ENCODE measurements at regions not wholly inside any gene's neighbourhood (a gene's known extent, or its start where the extent isn't known, plus 50 kb on each side); places are given as distances from the start of the nearest gene placed in this dataset.
A peak's percentile ranks its signal among the peaks of the same experiment; 100 is the strongest.

- TF ChIP-seq CTCF (IDR thresholded peaks at IDR 0.05) (no peak), POLR2A (IDR thresholded peaks at IDR 0.05) (no peak)
- no peaks in the 10 kb centered on the region for H3K36me3 ChIP-seq (replicated peaks in 1 of 2)
- intact Hi-C loops (cut with DNase I): loop anchor here in 1 of 2 donors (5.0 kb wide), 1 partner anchor 287 kb away; no protein-coding TSS in a partner anchor
- 73 to 82% (median 80%) methylated on average over 2 of the region's 2 CpGs for WGBS, 4 donors
- H3K27ac ChIP-seq: no peak overlapping the region
- peaks cover 0 to 7% of the 10 kb centered on the region in 2 donors for H3K4me1 ChIP-seq (replicated peaks in 1 of 2)
- no peak for DNase-seq
- no peaks in the 10 kb centered on the region for H3K27me3 ChIP-seq
- no peak overlapping the region for H3K4me3 ChIP-seq
- H3K9me3 ChIP-seq (replicated peaks in 1 of 3): no peaks in the 10 kb centered on the region
These were observed 179.2 kb upstream of the NAMPT start for GRCh38 chr7:106463851-106464611.

DNA sequence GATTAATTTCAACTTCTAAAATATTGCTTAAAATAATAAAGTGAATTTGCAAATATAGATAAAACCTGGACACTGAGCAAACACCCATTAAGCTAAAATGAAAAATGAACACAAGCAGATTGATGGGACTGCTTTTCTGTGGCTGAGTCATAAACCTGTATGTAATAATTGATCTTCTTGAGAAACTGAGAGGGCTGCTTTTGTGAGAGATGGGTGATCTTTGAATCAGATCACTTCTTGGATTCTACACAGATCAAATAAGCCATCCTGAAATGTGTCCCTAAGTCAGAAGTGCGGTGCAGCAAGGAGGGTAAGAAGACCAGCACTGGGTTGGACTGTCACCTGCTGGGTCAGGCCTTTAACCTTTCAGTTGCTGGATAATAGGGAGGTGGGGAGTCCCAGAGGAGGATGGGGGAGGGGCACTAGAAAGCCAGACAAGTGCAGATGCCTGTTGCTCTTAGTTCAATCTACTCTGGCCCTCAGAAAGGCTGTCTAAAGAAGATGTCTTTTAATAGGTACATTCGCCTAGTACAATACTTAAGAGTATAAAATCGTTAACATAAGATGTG is 178.2 kb upstream of the NAMPT start:
- Histone ChIP-seq H3K9me3 (replicated peaks in 1 of 3) (no peaks in the 10 kb centered on the region), H3K4me3 (no peak overlapping the region), H3K27me3 (no peaks in the 10 kb centered on the region), H3K4me1 (replicated peaks in 1 of 2) (peaks cover 0 to 7% of the 10 kb centered on the region in 2 donors), H3K36me3 (replicated peaks in 1 of 2) (no peaks in the 10 kb centered on the region), H3K27ac (no peak overlapping the region)
- TF ChIP-seq CTCF (IDR thresholded peaks at IDR 0.05) (no peak), POLR2A (IDR thresholded peaks at IDR 0.05) (no peak)
- intact Hi-C loops (cut with DNase I): loop anchor here in 1 of 2 donors (5.0 kb wide), 1 partner anchor 286 kb away; no protein-coding TSS in a partner anchor
- DNase-seq: no peak
- WGBS, 4 donors: 53 to 85% (median 67%) methylated on average over 3 of the region's 3 CpGs

- Histone ChIP-seq H3K4me1 (replicated peaks in 1 of 2) (peaks cover 0 to 7% of the 10 kb centered on the region in 2 donors), H3K27ac (no peak overlapping the region), H3K9me3 (replicated peaks in 1 of 3) (no peaks in the 10 kb centered on the region), H3K36me3 (replicated peaks in 1 of 2) (no peaks in the 10 kb centered on the region), H3K27me3 (no peaks in the 10 kb centered on the region), H3K4me3 (no peak overlapping the region)
- TF ChIP-seq CTCF (IDR thresholded peaks at IDR 0.05): peak; percentile 43 to 81 (median 66)
- no peak for TF ChIP-seq POLR2A (IDR thresholded peaks at IDR 0.05)
- DNase-seq: peak in 1 of 7 donors; percentile 19
- WGBS, 4 donors: 20 to 30% (median 28%) methylated on average over 4 of the region's 4 CpGs
- intact Hi-C loops (cut with DNase I): loop anchor here in 1 of 2 donors (5.0 kb wide), 1 partner anchor 285 kb away; no protein-coding TSS in a partner anchor
These were observed 177.6 kb upstream of the NAMPT start for GRCh38 chr7:106462365-106462859.

- Histone ChIP-seq H3K9me3 (replicated peaks in 1 of 3) (no peaks in the 10 kb centered on the region), H3K36me3 (replicated peaks in 1 of 2) (no peaks in the 10 kb centered on the region), H3K4me3 (no peak overlapping the region), H3K27me3 (no peaks in the 10 kb centered on the region), H3K4me1 (replicated peaks in 1 of 2) (peaks cover 0 to 7% of the 10 kb centered on the region in 2 donors), H3K27ac (no peak overlapping the region)
- DNase-seq: peak in 1 of 7 donors; percentile 16
- intact Hi-C loops (cut with DNase I): loop anchor here (2.0 to 5.0 kb wide), 2 partner anchors 282 to 284 kb away; no protein-coding TSS in a partner anchor
- 50 to 79% (median 60%) methylated on average over 6 of the region's 6 CpGs for WGBS, 4 donors
- TF ChIP-seq CTCF (IDR thresholded peaks at IDR 0.05) (no peak), POLR2A (IDR thresholded peaks at IDR 0.05) (no peak)
These were observed 176.0 kb upstream of the NAMPT start for GRCh38 chr7:106460792-106461254.
